Stimulated activated CD4-positive, alpha-beta T cell treated with anti-CD3 and anti-CD28 coated beads, Interleukin-12 subunit alpha, Interleukin-12 subunit beta, amount 100 ng/mL, for 24 hours (primary cell): ENCODE measurements at regions not wholly inside any gene's neighbourhood (a gene's known extent, or its start where the extent isn't known, plus 50 kb on each side); places are given as distances from the start of the nearest gene placed in this dataset.

Experiments used
- DNase-seq, 2 experiments: peaks; one replicate each; pipeline ENCODE4 v3.0.0-alpha.2; 2020; ENCODE audit warnings: low read depth in 2 of 2

GRCh38 chr17:72056155-72056554 lies 64.7 kb upstream of the SOX9 start:
- DNase-seq: no peak

GRCh38 chr17:72056727-72057290 lies 64.0 kb upstream of the SOX9 start:
- no peak for DNase-seq

GRCh38 chr17:72060084-72060483 lies 60.7 kb upstream of the SOX9 start:
- no peak for DNase-seq

- no peak for DNase-seq
These were observed 57.6 kb upstream of the SOX9 start for GRCh38 chr17:72063262-72063661.

- no peak for DNase-seq
These were observed 56.9 kb upstream of the SOX9 start for GRCh38 chr17:72063756-72064450.

- DNase-seq: no peak
These were observed 56.1 kb upstream of the SOX9 start for GRCh38 chr17:72064606-72065193.

GRCh38 chr17:72065556-72065955 lies 55.3 kb upstream of the SOX9 start:
- DNase-seq: no peak

- DNase-seq: no peak
These were observed 52.2 kb upstream of the SOX9 start for GRCh38 chr17:72068643-72069042.

GRCh38 chr17:72069586-72070202 lies 51.1 kb upstream of the SOX9 start:
- DNase-seq: no peak
